Subcutaneous abdominal adipose tissue (tissue), 5 donors: ENCODE measurements at regions not wholly inside any gene's neighbourhood (a gene's known extent, or its start where the extent isn't known, plus 50 kb on each side); places are given as distances from the start of the nearest gene placed in this dataset.
"Not testable (repeated sequence)": the region's sequence is repeated elsewhere in the genome, so short reads cannot be mapped to it uniquely, and the experiment has no call there.

Experiments
- H3K27ac ChIP-seq: one replicate; pipeline ENCODE4 v1.7.0; 2013; ENCODE audit warnings: low read depth, mild to moderate bottlenecking, inconsistent platforms, low read length, moderate library complexity
- H3K27me3 ChIP-seq, 5 donors: one replicate each; pipeline ENCODE4 v1.7.0; 2013; ENCODE audit warnings: low read length in 5 of 5, inconsistent platforms in 1 of 5; ENCODE audit not compliant: control insufficient read depth in 5 of 5, insufficient read depth in 4 of 5
- H3K36me3 ChIP-seq, 5 donors: one replicate each; pipeline ENCODE4 v1.7.0; 2013; ENCODE audit warnings: low read length in 5 of 5; ENCODE audit not compliant: control insufficient read depth in 5 of 5, insufficient read depth in 5 of 5
- H3K4me1 ChIP-seq, 5 donors: one replicate each; pipeline ENCODE4 v1.7.0; 2013; ENCODE audit warnings: low read length in 5 of 5, mild to moderate bottlenecking in 3 of 5, moderate library complexity in 1 of 5; ENCODE audit not compliant: control insufficient read depth in 5 of 5, insufficient read depth in 5 of 5
- H3K4me3 ChIP-seq, 5 donors: one replicate each; pipeline ENCODE4 v1.7.0; 2013; ENCODE audit warnings: low read length in 5 of 5, low read depth in 1 of 5
- H3K9ac ChIP-seq, 5 donors: one replicate each; pipeline ENCODE4 v1.7.0; 2013; ENCODE audit warnings: low read length in 5 of 5, mild to moderate bottlenecking in 4 of 5, moderate library complexity in 3 of 5
- H3K9me3 ChIP-seq, 5 donors: one replicate each; pipeline ENCODE4 v1.7.0; 2013; ENCODE audit warnings: low read length in 5 of 5; ENCODE audit not compliant: control insufficient read depth in 5 of 5
- donor health status: healthy.
- donor health status: healthy.
- donor health status: healthy.
- donor health status: healthy.
- donor health status: healthy.

GRCh38 chr13:79987323-79987722, 353.6 kb downstream of the SPRY2 start:
- Histone ChIP-seq H3K4me1 (no peaks in the 10 kb centered on the region), H3K36me3 (no peaks in the 10 kb centered on the region), H3K4me3 (no peak overlapping the region), H3K27me3 (no peaks in the 10 kb centered on the region), H3K27ac (no peak overlapping the region), H3K9ac (no peak overlapping the region), H3K9me3 (no peaks in the 10 kb centered on the region)

- Histone ChIP-seq H3K27ac (no peak overlapping the region), H3K27me3 (no peaks in the 10 kb centered on the region), H3K4me1 (no peaks in the 10 kb centered on the region), H3K36me3 (no peaks in the 10 kb centered on the region), H3K9ac (no peak overlapping the region), H3K9me3 (no peaks in the 10 kb centered on the region), H3K4me3 (no peak overlapping the region)
Observed at GRCh38 chr13:79986890-79987289, 354.0 kb downstream of the SPRY2 start.

DNA sequence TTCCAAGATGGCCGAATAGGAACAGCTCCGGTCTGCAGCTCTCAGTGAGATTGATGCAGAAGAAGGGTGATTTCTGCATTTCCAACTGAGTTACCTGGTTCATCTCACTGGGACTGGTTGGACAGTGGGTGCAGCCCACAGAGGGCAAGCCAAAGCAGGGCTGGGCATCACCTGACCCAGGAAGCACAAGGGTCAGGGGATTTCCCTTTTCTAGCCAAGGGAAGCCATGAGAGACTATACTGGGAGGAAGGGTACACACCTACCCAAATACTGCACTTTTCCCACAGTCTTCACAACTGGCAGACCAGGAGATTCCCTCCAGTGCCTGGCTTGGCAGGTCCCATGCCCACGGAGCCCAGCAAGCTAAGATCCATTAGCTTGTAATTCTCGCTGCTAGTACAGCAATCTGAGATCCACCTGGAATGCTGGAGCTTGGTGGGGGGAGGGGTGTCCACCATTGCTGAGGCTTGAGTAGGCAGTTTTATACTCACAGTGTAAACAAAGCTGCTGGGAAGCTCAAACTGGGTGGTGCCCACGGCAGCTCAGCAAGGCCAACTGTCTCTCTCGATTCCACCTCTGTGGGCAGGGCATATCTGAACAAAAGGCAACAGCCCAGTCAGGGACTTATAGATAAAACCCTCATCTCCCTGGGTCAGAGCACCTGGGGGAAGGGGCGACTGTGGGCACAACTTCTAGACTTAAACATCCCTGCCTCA, 365.8 kb downstream of the SPRY2 start:
- H3K4me3 ChIP-seq, H3K27me3 ChIP-seq, H3K36me3 ChIP-seq, H3K9me3 ChIP-seq, H3K27ac ChIP-seq, H3K9ac ChIP-seq: not testable (repeated sequence)
- peaks cover 0 to 11% (median 0%) of the 10 kb centered on the region in 5 donors for H3K4me1 ChIP-seq

GRCh38 chr13:79973533-79973963, 367.4 kb downstream of the SPRY2 start:
- H3K4me3 ChIP-seq: no peak overlapping the region
- H3K36me3 ChIP-seq: no peaks in the 10 kb centered on the region
- H3K4me1 ChIP-seq: peaks cover 0 to 11% (median 0%) of the 10 kb centered on the region in 5 donors
- H3K9ac ChIP-seq: no peak overlapping the region
- no peak overlapping the region for H3K27ac ChIP-seq
- no peaks in the 10 kb centered on the region for H3K27me3 ChIP-seq
- peaks cover 0 to 4% (median 0%) of the 10 kb centered on the region in 5 donors for H3K9me3 ChIP-seq

DNA sequence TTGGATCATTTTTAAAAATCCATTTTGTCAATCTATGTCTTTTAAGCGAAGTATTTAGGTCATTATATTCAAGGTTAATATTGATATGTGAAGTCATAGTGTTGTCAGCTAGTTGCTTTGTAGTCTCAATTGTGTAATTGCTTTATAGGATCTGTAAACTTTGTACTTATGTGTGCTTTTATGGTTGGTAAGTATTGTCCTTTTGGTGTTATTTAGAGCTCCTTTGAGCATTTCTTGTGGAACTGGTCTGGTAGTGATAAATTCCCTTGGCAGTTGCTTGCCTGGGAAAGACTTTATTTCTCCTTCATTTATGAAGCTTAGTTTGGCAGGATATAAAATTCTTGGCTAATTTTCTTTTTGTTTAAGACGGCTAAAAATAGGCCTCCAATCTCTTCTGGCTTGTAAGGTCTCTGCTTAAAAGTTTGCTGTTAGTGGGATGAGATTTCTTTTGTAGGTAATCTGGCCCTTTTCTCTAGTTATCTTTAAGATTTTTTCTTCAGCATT, 368.8 kb downstream of the SPRY2 start:
- Histone ChIP-seq H3K27me3 (no peaks in the 10 kb centered on the region), H3K9me3 (peaks cover 0 to 2% (median 0%) of the 10 kb centered on the region in 5 donors), H3K4me3 (no peak overlapping the region), H3K9ac (no peak overlapping the region), H3K27ac (no peak overlapping the region), H3K36me3 (no peaks in the 10 kb centered on the region), H3K4me1 (peaks cover 0 to 11% (median 0%) of the 10 kb centered on the region in 5 donors)

- Histone ChIP-seq H3K9me3 (no peaks in the 10 kb centered on the region), H3K4me3 (no peak overlapping the region), H3K9ac (no peak overlapping the region), H3K36me3 (no peaks in the 10 kb centered on the region), H3K27me3 (no peaks in the 10 kb centered on the region), H3K27ac (no peak overlapping the region), H3K4me1 (no peaks in the 10 kb centered on the region)
Observed at GRCh38 chr13:79966493-79966895, 374.4 kb downstream of the SPRY2 start.

GRCh38 chr13:79966059-79966458, 374.9 kb downstream of the SPRY2 start:
- no peaks in the 10 kb centered on the region for H3K36me3 ChIP-seq
- H3K27ac ChIP-seq: no peak overlapping the region
- no peak overlapping the region for H3K9ac ChIP-seq
- no peaks in the 10 kb centered on the region for H3K27me3 ChIP-seq
- no peak overlapping the region for H3K4me3 ChIP-seq
- no peaks in the 10 kb centered on the region for H3K4me1 ChIP-seq
- H3K9me3 ChIP-seq: no peaks in the 10 kb centered on the region

DNA sequence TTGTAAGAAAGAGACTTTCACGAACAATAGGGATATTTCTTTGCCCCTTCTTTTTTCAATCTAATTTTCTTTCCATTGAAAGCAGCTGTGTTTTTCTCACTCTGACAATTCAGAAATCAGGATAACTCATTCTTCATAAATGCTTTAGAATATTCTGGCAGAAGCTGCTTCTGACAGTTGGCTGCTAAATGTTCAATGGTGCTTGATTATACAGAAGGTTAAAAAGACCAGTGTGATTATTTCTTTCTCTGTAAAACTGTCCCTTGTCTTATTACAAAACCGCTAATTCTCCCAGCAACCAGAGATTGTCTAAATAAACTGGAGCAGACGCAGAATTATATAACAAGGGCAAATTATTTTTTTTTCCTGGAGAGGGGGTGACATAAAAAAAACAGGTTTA, 394.4 kb downstream of the SPRY2 start:
- Histone ChIP-seq H3K4me1 (no peaks in the 10 kb centered on the region), H3K9me3 (peaks cover 0 to 2% (median 0%) of the 10 kb centered on the region in 5 donors), H3K4me3 (no peak overlapping the region), H3K27ac (no peak overlapping the region), H3K9ac (no peak overlapping the region), H3K36me3 (no peaks in the 10 kb centered on the region), H3K27me3 (peaks cover 0 to 4% (median 0%) of the 10 kb centered on the region in 5 donors)

- peaks cover 0 to 4% (median 0%) of the 10 kb centered on the region in 5 donors for H3K27me3 ChIP-seq
- peaks cover 0 to 2% (median 0%) of the 10 kb centered on the region in 5 donors for H3K9me3 ChIP-seq
- no peak overlapping the region for H3K9ac ChIP-seq
- H3K27ac ChIP-seq: no peak overlapping the region
- no peaks in the 10 kb centered on the region for H3K4me1 ChIP-seq
- H3K36me3 ChIP-seq: no peaks in the 10 kb centered on the region
- H3K4me3 ChIP-seq: no peak overlapping the region
Observed at GRCh38 chr13:79943346-79944023, 397.4 kb downstream of the SPRY2 start.

- Histone ChIP-seq H3K4me3 (no peak overlapping the region), H3K9me3 (no peaks in the 10 kb centered on the region), H3K27ac (no peak overlapping the region), H3K9ac (no peak overlapping the region), H3K4me1 (peaks cover 0 to 3% (median 0%) of the 10 kb centered on the region in 5 donors), H3K27me3 (peaks cover 0 to 4% (median 0%) of the 10 kb centered on the region in 5 donors), H3K36me3 (no peaks in the 10 kb centered on the region)
Observed at GRCh38 chr13:79941752-79942151, 399.2 kb downstream of the SPRY2 start.
